Ishikawa (cell line): ENCODE measurements at regions not wholly inside any gene's neighbourhood (a gene's known extent, or its start where the extent isn't known, plus 50 kb on each side); places are given as distances from the start of the nearest gene placed in this dataset.

ENCODE experiments used
- TAF1 ChIP-seq: IDR thresholded peaks from 2 replicates; pipeline ENCODE4 v1.6.1; 2012; ENCODE audit warnings: low read depth, mild to moderate bottlenecking
- ZBTB7A ChIP-seq: IDR thresholded peaks from 2 replicates; pipeline ENCODE4 v1.6.1; 2012; ENCODE audit warnings: low read depth

DNA sequence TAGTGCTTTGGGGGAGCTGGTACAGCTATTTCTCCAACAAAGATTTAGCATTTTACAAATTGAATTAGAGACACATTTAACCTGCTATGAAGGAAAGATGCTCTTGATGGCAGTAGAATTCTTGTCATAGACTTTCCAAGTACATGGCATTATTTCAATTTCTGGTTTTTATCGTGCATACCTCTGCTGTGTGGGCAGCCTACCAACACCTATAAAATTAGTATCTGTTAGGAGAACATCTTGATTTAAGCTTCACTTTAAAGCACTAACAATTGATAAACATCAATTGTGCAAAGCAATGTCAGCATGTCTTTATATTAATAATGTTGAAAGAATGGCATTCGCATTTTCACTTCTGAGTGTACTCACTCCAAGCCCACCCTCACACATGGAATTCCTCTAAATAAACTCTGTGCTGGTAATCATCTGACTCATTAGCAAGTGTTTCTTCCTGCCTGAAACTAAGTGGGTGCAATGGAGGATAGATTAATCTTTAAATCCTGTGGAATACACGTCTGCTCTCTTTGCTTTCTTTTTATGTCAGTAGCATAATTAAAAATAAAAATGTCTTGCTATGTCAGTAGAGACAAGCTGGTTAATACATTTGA lies 279.8 kb upstream of the MAGEB18 start:
- no peak for TF ChIP-seq ZBTB7A
- TF ChIP-seq TAF1: no peak
